ENCODE measurements at regions not wholly inside any gene's neighbourhood (a gene's known extent, or its start where the extent isn't known, plus 50 kb on each side); places are given as distances from the start of the nearest gene placed in this dataset.

DNA sequence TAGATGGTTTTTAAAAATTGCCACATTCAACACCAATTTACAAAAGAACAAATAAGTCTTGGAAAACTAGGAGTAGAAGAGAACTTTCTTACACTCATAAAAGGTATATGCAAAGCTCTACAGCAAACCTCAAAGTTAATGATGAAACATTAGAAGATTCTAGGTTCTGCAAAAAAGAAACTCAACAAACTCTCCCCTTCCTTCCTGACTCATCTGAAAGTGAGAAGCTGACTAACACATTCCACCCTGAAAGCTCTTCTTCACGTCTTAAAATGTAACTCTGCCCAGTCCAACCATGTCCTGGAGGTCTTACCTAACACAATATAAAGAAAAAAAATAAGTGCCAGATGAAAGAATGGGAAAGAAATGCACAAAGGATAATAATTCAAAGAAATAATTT lies 218.9 kb upstream of the ISX start:
- DNase-seq, result peak; percentile 36

DNA sequence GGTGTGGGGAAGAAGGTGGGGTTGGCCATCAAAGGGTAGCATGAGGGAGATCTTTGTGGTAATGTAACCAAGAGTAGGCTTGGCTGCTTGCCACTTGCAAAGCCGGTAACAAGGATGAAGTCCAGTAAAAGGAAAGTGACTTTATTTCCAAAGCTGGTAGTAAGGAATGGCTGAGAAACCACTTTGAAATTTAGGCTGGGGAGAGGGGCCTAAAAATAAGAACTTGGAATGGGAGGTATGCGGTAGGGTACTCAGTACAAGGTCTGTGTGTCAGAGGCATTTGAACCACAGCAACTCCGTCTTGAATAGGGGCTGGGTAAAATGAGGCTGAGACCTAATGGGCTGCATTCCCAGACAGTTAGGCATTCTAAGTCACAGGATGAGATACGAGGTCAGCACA lies 216.0 kb upstream of the ISX start:
- DNase-seq, result no peak

DNA sequence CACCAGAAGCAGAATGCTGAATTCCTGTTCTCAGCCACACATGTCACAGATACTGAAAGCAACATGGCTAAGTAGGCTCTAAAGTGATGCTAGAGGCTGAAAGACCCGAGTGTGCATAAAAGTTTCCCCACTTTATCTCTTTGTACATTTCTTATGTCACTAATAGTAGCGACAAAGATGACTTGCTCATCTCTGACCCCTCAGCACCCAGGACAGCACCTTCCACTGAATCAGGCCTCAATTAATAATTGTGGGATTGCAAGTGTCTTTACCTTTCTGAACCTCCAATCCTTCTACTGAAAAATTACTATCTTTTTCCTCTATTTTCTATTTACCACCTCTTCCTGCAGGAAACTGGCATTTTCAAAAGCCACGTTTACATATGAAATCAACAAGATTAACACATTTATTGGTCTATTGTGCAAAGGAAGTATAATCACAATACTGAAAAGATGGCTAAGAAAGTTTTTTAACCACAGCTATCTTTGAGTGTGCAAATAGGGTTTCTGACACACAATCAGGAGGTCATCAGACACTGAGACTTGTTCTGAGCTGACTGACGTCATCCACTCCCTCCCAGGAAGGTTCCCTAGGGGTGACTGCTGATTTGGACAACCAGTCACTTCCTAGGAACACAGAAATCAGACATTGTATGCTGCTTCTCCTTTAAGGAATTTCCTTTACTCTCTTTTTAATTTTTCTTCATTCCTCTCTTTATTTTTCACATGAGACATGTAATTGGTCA lies 213.9 kb upstream of the ISX start:
- no peak for DNase-seq

DNA sequence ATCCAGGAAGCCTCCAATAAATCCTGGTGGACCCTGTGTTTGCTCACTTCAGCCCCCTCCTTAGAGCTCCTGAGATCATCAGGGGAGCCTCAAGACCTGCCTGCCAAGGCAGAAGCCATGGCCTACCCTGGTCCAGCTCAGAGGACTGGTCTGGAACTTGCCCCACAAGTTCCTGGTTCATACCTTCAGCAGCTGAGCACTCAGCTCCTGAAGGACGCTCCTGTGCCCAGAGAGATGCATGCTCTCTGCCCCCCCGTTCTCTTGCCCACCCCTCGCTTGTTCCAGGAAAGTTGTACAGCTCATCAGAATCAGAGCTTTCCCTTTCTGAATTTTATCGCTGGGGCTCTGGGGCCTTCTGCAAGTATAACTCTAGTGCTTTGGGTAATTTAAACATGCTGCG lies 210.5 kb upstream of the ISX start:
- no peak for DNase-seq

DNA sequence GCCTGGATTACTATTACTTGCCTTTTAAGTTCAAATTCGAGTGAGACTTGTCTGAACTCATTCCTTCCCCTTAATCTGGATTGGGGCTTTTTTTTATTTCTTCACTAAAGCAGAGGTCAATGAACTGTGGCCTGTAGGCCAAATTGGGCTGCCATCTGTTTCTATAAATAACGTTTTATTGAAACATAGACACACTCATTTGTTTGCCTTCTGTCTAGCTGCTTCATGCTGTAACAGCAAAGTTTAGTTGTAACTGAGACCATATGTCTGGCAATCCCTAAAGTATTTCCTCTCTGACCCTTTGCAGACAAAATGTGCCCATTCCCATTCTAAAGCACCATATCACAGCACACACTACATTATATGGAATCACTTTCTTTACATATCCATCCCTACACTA lies 207.9 kb upstream of the ISX start:
- no peak for DNase-seq

DNA sequence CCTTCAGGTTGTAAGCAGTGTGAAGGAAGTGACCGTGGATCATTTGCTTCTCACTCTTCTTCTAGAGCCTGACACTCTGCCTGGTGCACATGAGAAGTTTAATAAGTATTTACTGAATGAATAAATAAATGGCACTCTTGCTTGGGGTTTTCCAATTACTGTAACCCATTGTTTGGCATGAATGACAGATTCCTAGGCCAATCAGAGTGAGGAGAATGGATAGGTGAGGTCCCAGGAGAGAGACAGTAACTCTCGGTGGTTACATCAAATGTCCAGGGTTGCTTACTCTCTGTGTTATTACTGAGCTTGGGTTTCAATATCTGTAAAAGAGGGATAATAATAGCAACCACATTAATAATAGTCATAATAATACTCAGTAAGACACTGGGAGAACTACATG lies 204.2 kb upstream of the ISX start:
- no peak for DNase-seq

DNA sequence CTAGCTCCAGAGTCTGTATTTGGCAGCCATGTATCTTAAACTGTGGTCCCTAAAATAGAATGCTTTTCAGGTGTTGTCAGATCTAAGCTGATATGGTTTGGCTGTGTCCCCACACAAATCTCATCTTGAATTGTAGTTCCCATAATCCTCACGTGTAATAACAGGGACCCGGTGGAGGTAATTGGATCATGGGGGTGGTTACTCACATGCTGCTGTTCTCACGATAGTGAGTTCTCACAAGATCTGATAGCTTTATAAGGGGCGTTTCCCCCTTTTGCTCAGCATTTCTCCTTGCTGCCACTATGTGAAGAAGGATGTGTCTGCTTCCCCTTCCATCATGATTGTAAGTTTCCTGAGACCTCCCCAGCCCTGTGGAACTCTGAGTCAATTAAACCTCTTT lies 199.9 kb upstream of the ISX start:
- DNase-seq, result no peak

DNA sequence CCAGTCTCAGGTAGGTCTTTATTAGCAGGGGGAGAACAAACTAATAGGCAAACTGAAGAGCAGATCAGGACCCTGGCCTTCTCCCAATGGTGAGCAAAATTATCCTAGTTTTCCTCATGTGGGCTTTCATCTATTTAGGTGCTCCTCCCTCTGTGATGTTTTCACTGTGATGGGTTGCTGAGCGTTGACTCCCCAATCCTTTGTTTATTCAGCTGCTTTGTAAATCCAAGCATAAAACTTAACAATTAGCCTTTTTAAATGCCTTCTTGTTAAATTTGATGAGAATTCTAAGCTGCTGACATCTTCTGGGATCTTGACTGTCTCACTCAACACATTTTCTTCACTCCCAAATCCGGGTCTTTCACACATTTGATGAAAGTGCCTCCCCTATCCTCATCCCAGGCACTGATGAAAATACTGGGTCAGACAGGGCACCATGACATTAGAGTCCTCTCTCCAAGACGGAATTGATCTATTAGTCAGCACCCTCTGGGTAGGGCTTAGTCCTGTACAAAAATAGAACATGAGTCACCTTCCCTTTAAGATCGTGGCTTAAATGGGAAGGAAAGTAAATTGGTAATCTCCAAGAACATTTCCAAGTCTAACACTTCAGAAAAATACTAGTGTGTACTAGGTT lies 199.3 kb upstream of the ISX start:
- DNase-seq, result no peak

DNA sequence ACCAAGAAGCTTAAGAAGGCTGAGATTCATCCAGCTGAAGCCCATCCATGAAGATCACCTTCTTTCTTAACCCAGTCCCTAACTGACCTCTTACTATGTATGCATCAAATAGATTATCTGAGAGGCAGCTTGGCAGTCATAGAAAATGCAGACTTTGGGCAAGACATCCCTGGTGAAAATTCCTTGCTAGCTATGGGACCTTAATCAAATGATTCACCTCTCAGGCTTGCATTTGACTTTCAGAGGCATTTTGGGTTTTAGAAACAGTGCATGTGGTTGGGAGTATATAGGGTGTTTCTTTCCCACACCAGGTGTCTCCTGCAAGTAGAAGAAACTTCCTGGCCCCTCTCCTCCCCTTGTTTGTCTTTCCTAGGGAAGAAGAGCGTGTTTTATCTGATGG lies 188.5 kb upstream of the ISX start:
- DNase-seq, result no peak

DNA sequence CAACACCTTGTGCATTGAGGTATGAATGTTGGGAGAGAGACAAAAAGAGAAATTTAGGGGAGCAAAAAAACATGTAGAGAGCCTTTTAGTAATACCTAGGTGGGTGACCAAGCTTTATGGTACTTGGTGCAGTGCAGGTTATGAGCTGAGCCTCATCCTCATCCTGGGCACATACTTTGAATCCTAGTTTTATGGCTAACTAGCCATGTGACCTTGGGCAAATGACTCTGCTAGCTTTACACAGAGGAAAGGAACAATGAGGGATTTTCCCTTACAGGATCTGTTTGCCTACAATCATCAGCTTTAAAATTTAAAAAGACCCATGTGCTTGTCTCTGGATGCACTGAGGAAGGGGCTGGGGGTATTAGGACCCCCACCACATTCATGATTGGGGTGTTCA lies 187.8 kb upstream of the ISX start:
- DNase-seq, result no peak

DNA sequence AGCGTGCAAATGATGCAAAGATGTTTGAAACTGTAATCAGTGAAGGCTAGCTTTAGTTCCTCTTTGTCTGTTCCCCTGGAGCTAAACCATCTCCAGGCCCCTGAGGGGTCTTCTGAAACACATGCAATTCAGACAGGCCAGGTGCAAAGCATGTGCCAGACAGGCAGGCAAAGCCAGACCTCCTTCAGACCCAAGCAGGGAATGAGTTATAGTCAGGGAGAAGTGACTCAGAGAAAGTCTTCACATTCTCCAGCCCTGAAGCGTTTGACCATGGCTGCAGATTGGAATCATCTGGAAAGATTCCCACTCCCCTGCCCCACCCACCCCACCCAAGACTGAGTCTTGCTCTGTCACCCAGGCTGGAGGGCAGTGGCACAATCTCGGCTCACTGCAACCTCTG lies 187.0 kb upstream of the ISX start:
- DNase-seq, result no peak

DNA sequence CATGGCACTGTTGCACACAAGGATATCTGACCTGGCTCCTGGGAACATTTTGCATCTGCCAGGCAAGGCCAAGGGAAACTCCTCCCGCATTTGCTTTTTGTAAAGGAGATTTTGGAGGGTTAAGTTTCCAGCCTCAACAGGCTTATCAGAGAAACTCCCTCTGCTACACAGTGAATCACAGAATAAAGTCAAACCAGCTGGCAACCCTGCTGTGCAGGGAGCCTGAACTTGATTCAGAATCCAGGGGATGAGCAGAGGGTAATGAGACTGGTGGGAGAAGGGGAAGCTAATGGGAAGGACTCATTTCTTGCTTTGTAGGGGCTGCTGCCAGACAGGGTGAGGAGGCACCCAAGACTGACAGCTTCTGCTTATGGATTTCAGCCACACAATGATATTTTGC lies 185.3 kb upstream of the ISX start:
- no peak for DNase-seq

DNA sequence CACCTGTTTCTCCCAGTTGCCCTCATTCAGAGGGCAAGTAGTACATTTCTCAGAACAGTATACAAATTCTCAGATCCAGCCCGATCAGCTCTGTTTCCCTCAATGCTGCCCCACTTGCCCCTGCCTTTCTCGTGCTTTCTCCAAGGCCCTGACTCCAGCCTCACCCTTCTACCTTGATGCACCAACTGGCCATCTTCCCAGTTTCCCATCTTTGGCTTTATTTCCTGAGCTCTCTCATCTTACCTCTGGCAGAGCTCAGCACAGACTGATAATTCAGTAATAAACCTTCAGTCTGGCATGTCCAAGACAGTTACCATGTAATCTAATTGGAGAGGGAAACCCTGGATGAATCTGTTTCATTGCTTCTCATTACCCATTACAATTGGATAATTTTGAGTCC lies 184.5 kb upstream of the ISX start:
- DNase-seq, result no peak

DNA sequence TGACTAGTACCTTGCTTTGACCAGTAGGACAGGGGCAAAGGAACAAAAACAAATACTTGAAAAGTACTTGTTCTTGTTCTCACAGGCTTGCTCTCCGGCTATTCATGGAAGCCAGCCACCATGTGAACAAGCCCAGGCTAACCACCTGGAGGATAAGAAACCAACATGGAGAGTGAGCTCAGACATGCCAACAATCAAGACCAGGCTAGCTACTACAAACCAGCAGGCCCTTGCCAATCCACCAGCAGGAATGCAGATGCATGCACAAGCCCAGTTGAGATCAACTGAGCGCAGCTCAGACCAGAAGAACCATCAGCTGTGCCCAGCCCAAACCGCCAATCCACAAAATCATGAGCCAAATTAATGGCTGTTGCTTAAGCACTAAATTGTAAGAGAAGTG lies 180.1 kb upstream of the ISX start:
- no peak for DNase-seq

DNA sequence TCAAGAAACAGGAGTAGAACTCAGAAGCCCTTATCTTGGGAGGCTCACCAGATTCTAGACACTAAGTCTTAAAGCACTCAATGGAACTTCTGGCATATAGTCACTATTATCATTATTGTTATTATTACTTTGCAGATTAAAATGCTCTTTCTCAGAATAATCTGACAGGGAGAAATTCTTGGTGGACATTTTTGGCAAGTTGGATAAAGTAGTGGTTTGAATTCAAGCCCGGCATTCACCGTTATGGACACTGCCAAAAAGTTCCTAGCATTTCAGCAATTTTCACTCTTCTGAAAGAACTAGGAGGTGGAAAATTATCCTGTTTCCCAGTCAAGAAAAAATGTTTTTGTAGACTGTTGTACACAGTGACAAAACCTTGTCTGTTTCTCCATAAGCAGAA lies 179.6 kb upstream of the ISX start:
- no peak for DNase-seq

DNA sequence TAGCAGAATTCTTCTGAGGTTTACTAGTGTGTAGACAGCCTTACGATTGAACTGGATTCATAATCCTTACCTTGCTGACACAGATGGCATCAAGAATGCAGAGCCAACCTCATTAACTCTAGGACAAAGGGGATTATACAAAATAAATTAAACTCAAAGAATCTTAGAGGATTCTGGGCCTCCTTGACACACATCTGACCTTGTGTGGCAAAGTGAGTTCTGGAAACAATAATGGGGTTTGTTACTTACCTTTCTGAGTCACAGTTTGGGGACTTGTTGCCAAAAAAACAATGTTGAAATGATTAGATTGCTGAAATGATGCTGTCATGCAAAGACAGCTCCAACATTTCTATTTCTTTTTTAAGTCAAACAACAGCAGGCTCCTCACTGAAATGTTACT lies 179.1 kb upstream of the ISX start:
- DNase-seq, result no peak

DNA sequence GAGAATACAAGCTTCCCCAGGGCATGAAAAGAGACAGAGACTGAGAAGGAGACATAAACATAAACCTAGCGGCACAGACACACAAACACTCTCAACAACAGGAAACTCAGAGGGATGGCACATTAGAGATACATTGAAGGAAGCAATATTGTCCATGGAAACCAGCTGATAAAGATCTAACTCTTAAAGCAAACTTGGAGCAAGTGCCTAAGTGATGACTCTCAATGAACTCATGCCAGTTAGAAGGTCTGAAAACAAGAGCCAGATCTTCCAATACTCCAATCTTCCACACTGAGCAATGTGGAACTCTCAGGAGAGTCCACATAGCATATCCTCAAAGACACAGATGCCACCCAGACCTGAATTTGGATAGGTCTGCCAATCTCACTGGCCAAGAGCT lies 168.8 kb upstream of the ISX start:
- no peak for DNase-seq

DNA sequence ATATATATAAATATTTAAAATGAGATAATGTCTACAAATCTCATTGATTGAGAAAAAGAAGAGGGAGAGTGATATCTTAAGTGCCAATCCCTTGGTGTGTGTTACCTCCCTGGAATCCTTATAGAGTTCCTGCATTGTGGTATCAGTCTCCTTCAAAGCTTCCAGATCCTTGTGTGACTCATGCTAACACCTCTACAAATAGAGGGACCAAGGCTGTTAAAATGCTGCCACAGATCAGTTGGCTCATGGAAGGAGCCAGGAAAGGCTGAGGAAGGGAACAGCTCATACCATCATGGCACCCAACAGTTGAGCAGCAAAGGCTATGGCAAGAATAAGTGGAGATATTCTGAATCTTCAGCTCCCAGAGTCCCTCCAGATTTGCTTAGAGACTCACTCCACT lies 163.6 kb upstream of the ISX start:
- no peak for DNase-seq

DNA sequence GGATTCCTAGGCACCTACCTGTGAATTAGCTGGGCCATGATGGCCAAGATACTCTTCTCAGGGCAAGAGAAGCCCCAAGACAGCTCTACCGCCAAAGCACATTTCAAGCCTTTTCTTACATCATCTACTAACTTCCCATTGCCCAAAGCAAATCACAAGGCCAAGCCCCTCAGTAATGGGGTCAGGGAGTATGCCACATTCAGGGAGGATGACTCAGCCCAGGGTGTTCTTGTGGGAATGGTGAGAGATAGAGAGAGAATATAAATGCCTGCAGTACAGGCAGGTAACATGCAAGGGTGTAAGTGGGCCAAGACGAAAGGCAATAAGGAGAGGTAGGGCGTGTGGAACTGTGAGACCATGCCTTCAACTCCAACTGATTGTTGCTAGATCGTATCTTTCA lies 162.5 kb upstream of the ISX start:
- no peak for DNase-seq

DNA sequence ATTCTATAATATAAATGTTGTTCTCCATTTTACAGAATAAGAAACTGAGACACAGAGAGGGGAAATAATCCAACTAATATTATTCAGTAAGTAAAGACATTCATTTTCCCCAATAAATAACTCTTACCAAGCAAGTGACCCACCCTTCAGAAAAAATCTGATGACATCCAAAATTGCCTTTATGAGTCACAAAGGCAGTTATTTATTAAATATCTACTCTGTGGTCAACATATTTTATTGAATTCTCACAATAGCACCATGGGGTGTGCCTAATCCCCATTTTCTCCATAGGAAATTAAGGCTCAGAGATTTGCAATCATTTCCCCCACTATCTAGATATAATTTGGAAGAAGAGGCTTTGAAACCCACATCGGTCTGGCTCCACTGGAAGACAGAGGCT lies 161.5 kb upstream of the ISX start:
- DNase-seq, result no peak

DNA sequence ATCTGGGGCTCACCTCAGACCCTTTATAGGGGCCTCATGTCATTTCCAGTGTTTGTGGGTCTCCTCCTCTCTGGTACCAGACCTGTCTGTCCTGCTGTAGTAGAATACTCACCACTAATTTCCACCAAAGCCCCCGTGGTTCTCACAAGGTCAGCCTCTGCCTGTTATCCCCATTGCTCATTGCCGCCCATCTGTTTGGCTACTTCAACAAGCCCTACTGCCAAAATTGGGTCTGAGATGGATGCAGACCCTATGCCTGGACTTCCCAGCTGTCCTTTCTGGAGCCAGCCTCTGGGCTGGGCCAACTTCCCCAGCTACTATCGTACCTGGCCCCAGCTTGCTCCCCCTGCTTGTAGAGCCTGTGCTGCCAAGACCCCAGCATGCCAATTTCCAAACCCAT lies 152.1 kb upstream of the ISX start:
- no peak for DNase-seq

DNA sequence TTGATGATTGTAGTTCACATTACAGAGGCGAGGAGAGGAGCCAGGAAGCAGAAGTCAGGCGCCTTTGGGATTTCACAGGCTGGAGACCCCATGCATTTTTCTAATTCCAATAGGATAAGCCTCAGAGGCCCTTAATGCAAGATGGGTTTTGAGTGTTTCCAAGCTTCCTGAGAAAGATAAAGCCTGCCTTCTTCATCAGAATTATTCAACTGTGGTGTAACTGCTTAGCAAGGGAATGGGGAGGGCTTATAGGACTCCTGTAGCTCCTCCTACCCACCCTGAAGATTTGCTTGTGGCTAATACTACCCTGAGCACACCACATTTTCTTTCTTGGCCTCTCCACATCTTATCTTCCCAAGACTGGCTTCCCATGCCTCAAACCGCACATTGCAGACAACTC lies 151.1 kb upstream of the ISX start:
- DNase-seq, result no peak

DNA sequence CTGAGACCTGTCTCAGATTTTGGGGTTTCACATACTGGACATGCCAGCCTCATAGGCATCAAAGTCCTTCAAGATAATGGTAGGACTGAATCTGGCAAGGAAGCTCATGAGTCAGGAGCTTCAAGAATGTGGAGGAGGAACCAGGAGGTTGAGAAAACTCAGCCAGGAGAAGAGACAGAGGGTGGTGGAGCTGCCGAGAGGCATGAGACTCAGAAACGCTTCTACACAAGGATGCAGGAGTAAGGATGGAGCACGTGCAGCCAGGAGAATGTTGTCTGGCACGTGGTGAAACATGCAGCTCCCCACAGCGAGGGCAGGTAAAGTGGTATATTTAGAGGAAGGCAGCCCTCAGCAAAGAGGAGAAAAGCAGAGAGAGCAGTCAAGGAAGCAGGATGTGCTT lies 148.7 kb upstream of the ISX start:
- no peak for DNase-seq

DNA sequence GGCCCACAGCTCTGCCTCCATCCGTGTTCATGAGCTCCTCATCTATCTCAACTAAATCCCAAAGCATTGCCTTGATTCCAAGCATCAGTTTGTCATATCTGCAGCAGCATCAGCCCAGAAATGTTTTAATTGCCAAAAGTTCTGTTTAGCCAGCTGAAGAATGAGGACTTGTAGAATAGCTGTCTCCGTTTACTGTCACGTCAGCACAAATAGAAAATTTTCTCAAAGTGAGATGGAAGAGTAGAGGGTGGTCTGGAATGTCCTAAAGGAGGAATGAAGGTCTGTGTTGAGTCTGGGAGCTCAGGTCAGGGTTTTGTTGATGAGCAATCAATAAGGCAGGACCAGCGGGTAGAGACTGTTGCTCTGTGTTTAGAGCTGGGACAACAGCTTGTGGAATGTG lies 134.9 kb upstream of the ISX start:
- no peak for DNase-seq

DNA sequence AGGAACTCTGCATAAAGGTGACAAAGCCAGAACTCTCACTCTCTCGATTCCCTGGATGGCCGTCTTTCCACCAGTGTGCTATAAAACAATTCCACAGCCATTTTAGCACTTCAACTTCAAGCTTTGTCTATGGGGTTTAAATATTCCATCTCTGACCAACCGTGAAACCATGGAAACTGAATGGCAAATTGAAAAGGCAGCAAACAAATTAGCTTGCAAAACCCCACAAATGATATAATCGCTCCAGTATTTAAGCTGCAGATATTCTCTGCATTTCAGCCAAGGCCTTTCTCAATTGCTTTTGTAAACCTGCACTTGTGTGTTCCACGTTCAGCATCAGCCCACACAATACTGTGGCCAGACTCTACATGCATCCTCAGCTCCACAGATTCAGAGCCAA lies 131.7 kb upstream of the ISX start:
- DNase-seq, result no peak

All from kidney glomerular epithelial cell (primary cell).